HepG2 (cell line): ENCODE measurements at regions not wholly inside any gene's neighbourhood (a gene's known extent, or its start where the extent isn't known, plus 50 kb on each side); places are given as distances from the start of the nearest gene placed in this dataset.

Experiments
- ATAC-seq: fragments of 200-7000 bp; cut with Tn5 transposase; 3 replicates; pipeline ENCODE4 v1.9.1; 2020; ENCODE audit warnings: mild to moderate bottlenecking, moderate library complexity
- BruUV-seq: library from RNA; stranded (reverse); fragments of 400-500 nt; replicated peaks from 2 replicates; lab custom pipeline; 2021; lab: Mats Ljungman, UMichigan
- CTCF ChIA-PET: fragments of 300-600 bp; formaldehyde crosslinking; extraction: SDS; loops from one replicate; lab custom pipeline; 2021; ENCODE audit warnings: low total read pairs, inconsistent platforms, low intra/inter-chr PET ratio; lab: Yijun Ruan, JAX
- POLR2A ChIA-PET: fragments of 350-600 bp; sonication (Branson Sonifier 250); formaldehyde crosslinking; loops from one replicate; lab custom pipeline; 2020; ENCODE audit warnings: antibody characterized with exemption, inconsistent platforms; lab: Yijun Ruan, JAX
- DNase-seq: peaks from one replicate; pipeline ENCODE4 v3.0.0-alpha.2; 2015; ENCODE audit warnings: low spot score
- FAIRE-seq: peaks from 3 replicates; lab custom pipeline; 2011; peaks lifted over from hg19 to GRCh38; lab: Jason Lieb, UNC
- H2AFZ ChIP-seq: one replicate; pipeline ENCODE4 v1.6.1; 2011; ENCODE audit warnings: low read length, inconsistent platforms
- H3K27ac ChIP-seq: fragments of 300-600 bp; 3 replicates; pipeline ENCODE4 v1.8.0; 2011; ENCODE audit warnings: mixed run types, mild to moderate bottlenecking, mixed read lengths, low read length, inconsistent platforms; ENCODE audit not compliant: insufficient read depth; ENCODE audit errors: extremely low read length
- H3K27me3 ChIP-seq, 2 experiments: fragments of 200-600 bp in 1 of 2; 2 replicates in 1 of 2; 3 replicates in 1 of 2; pipeline versions ENCODE4 v1.6.0 to v1.8.0; 2011; ENCODE audit warnings: low read length in 2 of 2, mild to moderate bottlenecking in 2 of 2, moderate library complexity in 2 of 2, inconsistent platforms in 1 of 2; ENCODE audit not compliant: insufficient read depth in 2 of 2, control insufficient read depth in 1 of 2
- H3K36me3 ChIP-seq, 2 experiments: fragments of 200-600 bp in 1 of 2; replicated peaks in 1 of 2; 2 replicates in 1 of 2; 3 replicates in 1 of 2; pipeline versions ENCODE4 v1.5.1 to v1.8.0; 2011; ENCODE audit warnings: low read length in 2 of 2, inconsistent platforms in 1 of 2; ENCODE audit not compliant: insufficient read depth in 2 of 2, control insufficient read depth in 1 of 2
- H3K4me1 ChIP-seq: 2 replicates; pipeline ENCODE4 v1.5.1; 2012; ENCODE audit warnings: low read length, inconsistent platforms; ENCODE audit not compliant: insufficient read depth
- H3K4me2 ChIP-seq: 2 replicates; pipeline ENCODE4 v1.6.0; 2011; ENCODE audit warnings: low read depth, low read length, inconsistent platforms
- H3K4me3 ChIP-seq, 3 experiments: fragments of 200-600 bp in 1 of 3; sonication (generic), shearing (Covaris generic) in 1 of 3; replicated peaks in 1 of 3; 2 replicates each; pipeline ENCODE4 v1.5.1; 2011 to 2016; ENCODE audit warnings: low read length in 3 of 3, inconsistent platforms in 2 of 3, low read depth in 2 of 3, mild to moderate bottlenecking in 2 of 3, control low read depth in 1 of 3, mixed read lengths in 1 of 3; ENCODE audit not compliant: insufficient read depth in 1 of 3
- H3K79me2 ChIP-seq: one replicate; pipeline ENCODE4 v1.6.1; 2011; ENCODE audit warnings: low read length, inconsistent platforms; ENCODE audit not compliant: insufficient read depth
- H3K9ac ChIP-seq: 2 replicates; pipeline ENCODE4 v1.6.0; 2011; ENCODE audit warnings: mild to moderate bottlenecking, low read depth, low read length, inconsistent platforms; ENCODE audit not compliant: insufficient read depth
- H3K9me3 ChIP-seq: 2 replicates; pipeline ENCODE4 v1.5.1; 2012; ENCODE audit warnings: mild to moderate bottlenecking, low read length
- H4K20me1 ChIP-seq: 2 replicates; pipeline ENCODE4 v1.6.0; 2011; ENCODE audit warnings: inconsistent platforms, mild to moderate bottlenecking, low read length, moderate library complexity; ENCODE audit not compliant: insufficient read depth
- CHD2 ChIP-seq: IDR thresholded peaks from 2 replicates; pipeline ENCODE4 v1.6.1; 2011; ENCODE audit warnings: low read depth, low read length, improper control_type of control experiment
- GFI1 ChIP-seq: sonication (generic); formaldehyde crosslinking; IDR thresholded peaks from 2 replicates; pipeline ENCODE4 v1.5.0; 2020; ENCODE audit warnings: missing genetic modification reagents, mild to moderate bottlenecking, borderline replicate concordance
- HNRNPLL ChIP-seq: fragments of 200-400 bp; formaldehyde crosslinking; IDR thresholded peaks from 2 replicates; pipeline ENCODE4 v1.6.1; 2017; ENCODE audit warnings: mild to moderate bottlenecking, low read depth, low read length; ENCODE audit not compliant: poor library complexity, severe bottlenecking
- LCORL ChIP-seq, 2 experiments: fragments of 450-650 bp in 1 of 2; sonication (generic) in 1 of 2; formaldehyde crosslinking in 1 of 2; IDR thresholded peaks; 2 replicates each; pipeline versions ENCODE4 v1.5.0 to v1.6.1; 2017 to 2020; ENCODE audit warnings: antibody characterized with exemption in 1 of 2, missing genetic modification reagents in 1 of 2
- ZNF180 ChIP-seq: sonication (generic); formaldehyde crosslinking; IDR thresholded peaks from 2 replicates; pipeline ENCODE4 v1.4.0; 2020; ENCODE audit warnings: low read depth, missing genetic modification reagents, borderline replicate concordance
- ZNF556 ChIP-seq: sonication (generic); formaldehyde crosslinking; IDR thresholded peaks from 2 replicates; pipeline ENCODE4 v1.4.0; 2020; ENCODE audit warnings: mild to moderate bottlenecking, missing genetic modification reagents, borderline replicate concordance
- ZSCAN22 ChIP-seq: sonication (generic); formaldehyde crosslinking; IDR thresholded peaks from 2 replicates; pipeline ENCODE4 v1.4.0; 2020; ENCODE audit warnings: mild to moderate bottlenecking, missing genetic modification reagents
- ZSCAN31 ChIP-seq: sonication (generic); formaldehyde crosslinking; IDR thresholded peaks from 2 replicates; pipeline ENCODE4 v1.5.0; 2020; ENCODE audit warnings: low read depth, mild to moderate bottlenecking, missing genetic modification reagents
- WGBS: methylation state at CpG from one replicate; pipeline ENCODE4 v1.1.6; 2017; ENCODE audit warnings: low lambda C conversion rate; 5-methylcytosine and 5-hydroxymethylcytosine counted together
- in situ Hi-C: cut with HindIII; loops from 2 replicates; pipeline ENCODE4 v1.10.0; 2017; ENCODE audit warnings: low pct_unique_long_range_greater_than_20kb; ENCODE audit not compliant: extremely low pct_ligation_motif_present
- intact Hi-C: fragments of 100-400 bp; cut with micrococcal nuclease; formaldehyde crosslinking; loops from one replicate; pipeline ENCODE4 v1.10.0; 2022; ENCODE audit not compliant: unreplicated experiment
- TF ChIP-seq, protein P1 (sequence below): sonication (generic); formaldehyde crosslinking; IDR thresholded peaks from 2 replicates; pipeline ENCODE4 v1.4.0; 2020; ENCODE audit warnings: mild to moderate bottlenecking, missing genetic modification reagents

DNA sequence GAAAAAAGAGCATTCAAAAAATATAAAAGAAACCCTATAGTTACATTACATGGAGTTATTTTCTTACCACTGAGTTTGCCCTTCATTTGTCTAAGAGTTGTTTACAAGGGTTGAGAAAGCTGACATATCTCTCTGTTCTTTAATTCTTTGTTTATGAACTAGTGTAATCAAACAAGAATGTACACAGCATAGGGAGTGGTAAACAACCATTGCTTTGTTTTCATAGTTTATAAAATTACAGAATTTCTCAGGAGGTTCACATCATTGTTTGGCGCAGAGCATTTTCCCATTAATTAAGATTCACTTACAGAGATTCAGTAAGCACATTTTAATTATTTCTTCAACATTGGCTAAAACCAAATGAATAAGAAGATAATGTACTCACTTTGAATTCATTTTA lies 87.6 kb downstream of the IFI44 start:
- POLR2A ChIA-PET: no interaction called here
- no peak for ATAC-seq
- BruUV-seq: no TSS peak
- Histone ChIP-seq H3K4me2 (no peak overlapping the region), H3K36me3 (no peaks in the 10 kb centered on the region)
- intact Hi-C loops: no loop called here
- TF ChIP-seq ZNF180 (CRISPR knock-in tag) (no peak), LCORL (IDR thresholded peaks at IDR 0.05) (no peak), LCORL (CRISPR knock-in tag; IDR thresholded peaks at IDR 0.05) (no peak), ZNF556 (CRISPR knock-in tag) (no peak), CHD2 (no peak), HNRNPLL (no peak), ZSCAN31 (no peak), ZSCAN22 (CRISPR knock-in tag) (no peak), GFI1 (CRISPR knock-in tag) (no peak)
- TF ChIP-seq, protein P1, sequence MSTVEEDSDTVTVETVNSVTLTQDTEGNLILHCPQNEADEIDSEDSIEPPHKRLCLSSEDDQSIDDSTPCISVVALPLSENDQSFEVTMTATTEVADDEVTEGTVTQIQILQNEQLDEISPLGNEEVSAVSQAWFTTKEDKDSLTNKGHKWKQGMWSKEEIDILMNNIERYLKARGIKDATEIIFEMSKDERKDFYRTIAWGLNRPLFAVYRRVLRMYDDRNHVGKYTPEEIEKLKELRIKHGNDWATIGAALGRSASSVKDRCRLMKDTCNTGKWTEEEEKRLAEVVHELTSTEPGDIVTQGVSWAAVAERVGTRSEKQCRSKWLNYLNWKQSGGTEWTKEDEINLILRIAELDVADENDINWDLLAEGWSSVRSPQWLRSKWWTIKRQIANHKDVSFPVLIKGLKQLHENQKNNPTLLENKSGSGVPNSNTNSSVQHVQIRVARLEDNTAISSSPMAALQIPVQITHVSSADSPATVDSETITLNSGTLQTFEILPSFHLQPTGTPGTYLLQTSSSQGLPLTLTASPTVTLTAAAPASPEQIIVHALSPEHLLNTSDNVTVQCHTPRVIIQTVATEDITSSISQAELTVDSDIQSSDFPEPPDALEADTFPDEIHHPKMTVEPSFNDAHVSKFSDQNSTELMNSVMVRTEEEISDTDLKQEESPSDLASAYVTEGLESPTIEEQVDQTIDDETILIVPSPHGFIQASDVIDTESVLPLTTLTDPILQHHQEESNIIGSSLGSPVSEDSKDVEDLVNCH (CRISPR knock-in tag): no peak
- TF ChIP-seq, all 625 proteins: peak for 0
- 52% methylated on average over 1 of the region's 1 CpG for WGBS
- peaks cover 50% of the 10 kb centered on the region for H3K9me3 ChIP-seq
- CTCF ChIA-PET: no interaction called here
- H3K79me2 ChIP-seq: no peaks in the 10 kb centered on the region
- H2AFZ ChIP-seq: no peak overlapping the region
- no peaks in the 10 kb centered on the region for H3K4me1 ChIP-seq
- no peak overlapping the region for H3K4me3 ChIP-seq
- no peak overlapping the region for H3K9ac ChIP-seq
- in situ Hi-C loops: no loop called here
- DNase-seq: no peak
- FAIRE-seq: no peak
- no peaks in the 10 kb centered on the region for H4K20me1 ChIP-seq
- H3K27ac ChIP-seq: no peak overlapping the region
- H3K27me3 ChIP-seq: no peaks in the 10 kb centered on the region
